HUDEP-2 (cell line): ENCODE measurements at regions not wholly inside any gene's neighbourhood (a gene's known extent, or its start where the extent isn't known, plus 50 kb on each side); places are given as distances from the start of the nearest gene placed in this dataset.
"Not testable (repeated sequence)": the region's sequence is repeated elsewhere in the genome, so short reads cannot be mapped to it uniquely, and the experiment has no call there.

Source experiments
- DNase-seq, 76 experiments: peaks; one replicate each; lab custom pipeline; 2025; ENCODE audit not compliant: unreplicated experiment in 76 of 76; lab: John Stamatoyannopoulos, UW

- DNase-seq, result no peak
These were observed 1582.3 kb downstream of the NLGN4Y start for GRCh38 chrY:16106613-16107012.

- DNase-seq, result no peak
These were observed 1584.5 kb downstream of the NLGN4Y start for GRCh38 chrY:16108839-16109238.

DNA sequence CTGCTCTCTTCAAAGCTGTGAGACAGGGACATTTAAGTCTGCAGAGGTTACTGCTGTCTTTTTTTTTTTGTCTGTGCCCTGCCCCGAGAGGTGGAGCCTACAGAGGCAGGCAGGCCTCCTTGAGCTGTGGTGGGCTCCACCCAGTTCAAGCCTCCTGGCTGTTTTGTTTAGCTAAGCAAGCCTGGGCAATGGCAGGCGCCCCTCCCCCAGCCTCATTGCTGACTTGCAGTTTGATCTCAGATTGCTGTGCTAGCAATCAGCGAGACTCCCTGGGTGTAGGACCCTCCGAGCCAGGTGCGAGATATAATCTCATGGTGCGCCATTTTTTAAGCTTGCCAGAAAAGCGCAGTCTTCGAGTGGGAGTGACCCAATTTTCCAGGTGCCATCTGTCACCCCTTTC is 1595.8 kb downstream of the NLGN4Y start:
- not testable (repeated sequence) for DNase-seq

- no peak for DNase-seq
These were observed 1597.7 kb downstream of the NLGN4Y start for GRCh38 chrY:16121988-16122387.

GRCh38 chrY:16124630-16125317 is 1600.4 kb downstream of the NLGN4Y start:
- DNase-seq, result no peak

DNA sequence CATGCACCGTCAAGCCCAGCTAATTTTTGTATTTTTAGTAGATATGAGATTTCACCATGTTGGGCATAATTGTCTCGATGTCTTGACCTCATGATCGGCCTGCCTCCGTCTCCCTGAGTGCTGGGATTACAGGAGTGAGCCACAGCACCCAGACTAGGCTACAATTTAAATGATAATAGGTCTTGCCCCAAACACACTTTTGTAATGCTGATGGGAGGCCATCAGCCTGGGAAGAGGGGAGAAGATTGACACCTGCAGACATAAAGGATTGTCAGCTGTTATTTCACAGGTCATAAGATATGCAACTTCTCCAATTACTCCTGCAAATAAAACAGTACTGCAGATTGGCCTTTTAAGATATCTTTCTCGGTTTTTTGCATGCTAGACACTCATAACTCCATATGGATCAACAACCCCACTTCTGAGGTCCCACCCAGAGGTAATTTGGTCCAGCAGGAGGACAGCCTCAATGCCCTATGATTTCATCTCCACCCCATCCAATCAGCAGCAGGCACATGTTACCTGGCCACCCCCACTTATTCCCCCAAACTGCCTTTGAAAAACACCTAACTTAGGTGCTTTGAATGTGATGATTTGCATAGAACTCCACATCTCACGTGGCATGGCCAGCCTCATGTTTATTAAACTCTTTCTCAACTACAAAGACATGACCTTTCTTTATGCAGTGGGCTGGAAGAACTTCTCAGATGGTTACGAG is 1612.4 kb downstream of the NLGN4Y start:
- no peak for DNase-seq

GRCh38 chrY:16157801-16158200 is 1633.5 kb downstream of the NLGN4Y start:
- no peak for DNase-seq

- not testable (repeated sequence) for DNase-seq
These were observed 1651.4 kb downstream of the NLGN4Y start for GRCh38 chrY:16175740-16176139.

GRCh38 chrY:16205482-16205881 is 1674.5 kb downstream of the CDY2B start:
- DNase-seq, result not testable (repeated sequence)

DNA sequence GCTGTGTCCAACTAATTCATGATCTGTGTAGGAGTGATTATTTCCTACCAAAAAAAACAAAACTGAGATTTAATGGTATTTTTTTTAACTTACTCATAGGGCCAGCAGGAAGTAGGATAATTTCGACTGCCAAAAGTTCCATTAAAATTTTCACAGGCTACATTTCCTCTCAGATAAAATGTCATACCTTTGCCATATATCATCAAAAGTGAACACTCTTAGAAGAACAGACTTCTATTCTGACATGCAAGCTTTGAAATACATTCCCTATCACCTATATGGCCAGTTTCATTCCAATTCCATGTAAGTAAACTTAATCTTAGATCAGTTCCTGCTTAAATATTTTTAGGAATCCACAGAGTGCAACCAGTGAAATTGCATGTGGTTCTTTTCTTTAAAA is 1636.7 kb downstream of the CDY2B start:
- not testable (repeated sequence) for DNase-seq

GRCh38 chrY:16254551-16255295 is 1625.3 kb downstream of the CDY2B start:
- not testable (repeated sequence) for DNase-seq

GRCh38 chrY:16255778-16256177 is 1624.2 kb downstream of the CDY2B start:
- DNase-seq, result not testable (repeated sequence)
